ENCODE measurements at regions not wholly inside any gene's neighbourhood (a gene's known extent, or its start where the extent isn't known, plus 50 kb on each side); places are given as distances from the start of the nearest gene placed in this dataset.

DNA sequence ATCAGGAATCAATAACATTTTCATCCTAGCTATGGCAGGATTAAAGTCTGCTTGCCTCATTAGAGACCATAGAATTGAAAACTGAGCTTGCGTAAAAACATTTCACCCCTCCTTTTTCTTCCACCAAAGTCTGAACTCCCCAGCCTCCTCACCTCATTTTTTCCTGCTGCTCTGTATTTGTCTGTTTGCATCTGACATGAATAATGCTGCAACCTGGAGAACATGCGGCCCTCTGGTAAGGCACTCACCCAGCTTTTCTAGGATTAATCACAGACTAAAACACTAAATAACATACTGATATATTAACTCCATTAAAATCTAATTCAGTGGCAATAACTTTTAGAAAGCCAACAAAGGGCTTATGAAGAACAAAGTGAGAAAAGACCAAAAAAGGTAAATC, 677.7 kb upstream of the NRSN1 start:
- no peak for DNase-seq

DNA sequence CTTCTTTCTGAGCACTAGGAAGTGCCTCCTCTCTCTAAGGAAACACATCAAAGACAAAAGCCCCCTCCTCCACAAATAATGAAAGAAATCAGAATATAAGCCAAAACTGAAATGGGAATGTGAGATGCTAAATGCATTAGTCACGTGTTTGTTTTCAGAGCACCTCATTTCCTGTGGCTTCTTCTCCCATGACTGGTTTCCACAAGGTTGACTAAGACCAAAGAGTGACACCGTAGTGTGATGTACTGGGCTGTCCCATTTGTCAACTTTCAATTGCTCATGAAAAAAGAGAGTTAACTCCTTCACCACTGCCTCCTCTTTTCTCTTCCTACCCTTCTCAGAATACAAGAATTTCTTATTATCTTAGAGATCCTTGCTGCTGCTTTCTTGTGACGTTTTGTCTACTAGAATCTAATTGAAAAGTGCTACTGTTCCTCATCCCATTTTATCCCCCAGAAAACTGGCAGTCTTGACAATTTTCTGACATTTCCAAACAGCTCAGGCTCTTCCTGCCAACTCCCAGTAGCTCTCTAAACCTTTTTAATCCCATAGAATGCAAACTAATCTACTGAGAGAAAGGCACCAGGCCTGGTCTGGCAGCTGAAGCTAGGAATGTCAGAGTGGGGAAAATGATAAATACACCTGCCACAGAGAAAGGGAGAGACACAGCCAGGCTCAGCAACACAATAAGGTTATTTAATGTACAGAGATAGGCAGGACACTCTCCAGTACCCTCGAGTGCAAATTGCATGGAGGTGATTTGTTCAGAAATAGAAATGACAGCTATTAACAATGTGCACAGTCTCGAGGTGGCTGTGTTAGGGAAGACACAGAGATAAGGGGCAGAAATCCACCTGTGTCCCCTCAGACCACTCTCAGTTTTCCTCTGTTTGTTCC, 671.7 kb upstream of the NRSN1 start:
- DNase-seq = no peak

GRCh38 chr6:23455754-23456153, 670.3 kb upstream of the NRSN1 start:
- DNase-seq = no peak

- no peak for DNase-seq
Measured at GRCh38 chr6:23456396-23456795, 669.6 kb upstream of the NRSN1 start.

DNA sequence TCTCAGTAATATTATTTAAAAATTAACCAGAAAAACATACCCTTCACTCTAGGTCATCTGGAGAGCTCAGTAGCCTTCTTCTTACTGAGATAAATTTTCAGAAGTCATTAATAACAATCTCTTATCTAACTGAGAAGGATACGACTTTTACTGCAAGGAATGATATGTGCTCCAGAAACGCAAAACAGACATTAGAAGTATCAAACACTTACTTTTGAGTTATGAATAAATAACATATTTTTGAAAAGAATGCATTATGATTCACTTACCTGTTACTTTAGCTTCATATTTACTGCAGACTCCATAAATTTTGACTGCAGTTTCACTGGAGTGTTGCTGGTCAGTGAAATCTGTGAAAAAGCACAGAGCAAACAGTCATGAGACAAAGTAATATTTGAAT, 668.7 kb upstream of the NRSN1 start:
- DNase-seq = no peak

GRCh38 chr6:23465912-23466311, 660.1 kb upstream of the NRSN1 start:
- DNase-seq = no peak

DNA sequence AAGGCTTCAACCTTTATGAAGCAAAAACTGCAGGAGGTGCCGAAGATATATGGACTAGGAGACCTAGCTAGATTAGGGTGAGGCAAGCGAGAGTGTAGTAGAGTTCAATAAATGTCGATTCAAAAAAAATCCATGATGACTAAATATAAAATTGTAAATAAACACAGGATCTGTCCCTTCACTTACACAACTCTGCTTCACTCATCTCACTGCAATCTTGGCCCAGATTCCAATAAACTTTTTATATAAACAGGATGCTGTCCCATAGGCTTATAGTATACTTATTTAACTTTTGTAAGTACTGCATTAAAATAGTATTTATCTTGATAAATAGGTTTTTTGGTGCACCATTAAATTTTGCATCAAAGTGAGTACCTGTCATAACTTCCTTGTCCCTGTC, 648.4 kb upstream of the NRSN1 start:
- no peak for DNase-seq

GRCh38 chr6:23478312-23478711, 647.7 kb upstream of the NRSN1 start:
- no peak for DNase-seq

DNA sequence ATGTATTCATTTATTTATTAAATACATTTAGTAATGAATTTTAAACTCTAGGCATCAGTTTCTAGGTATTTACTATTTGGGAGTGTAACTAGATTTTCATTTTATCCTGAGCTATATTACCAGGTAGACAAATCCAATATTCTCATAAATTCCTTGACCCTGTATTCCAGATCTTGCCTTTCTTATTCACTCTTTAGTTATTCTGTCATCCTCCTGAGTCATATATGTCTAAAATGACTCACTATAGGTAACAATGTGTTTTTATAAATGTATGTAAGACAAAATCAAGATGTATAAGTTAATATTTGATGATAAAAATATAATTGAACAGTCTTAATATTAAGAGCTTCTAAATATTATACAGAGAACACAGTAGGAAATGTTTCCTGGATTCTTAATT, 642.1 kb upstream of the NRSN1 start:
- DNase-seq = no peak

DNA sequence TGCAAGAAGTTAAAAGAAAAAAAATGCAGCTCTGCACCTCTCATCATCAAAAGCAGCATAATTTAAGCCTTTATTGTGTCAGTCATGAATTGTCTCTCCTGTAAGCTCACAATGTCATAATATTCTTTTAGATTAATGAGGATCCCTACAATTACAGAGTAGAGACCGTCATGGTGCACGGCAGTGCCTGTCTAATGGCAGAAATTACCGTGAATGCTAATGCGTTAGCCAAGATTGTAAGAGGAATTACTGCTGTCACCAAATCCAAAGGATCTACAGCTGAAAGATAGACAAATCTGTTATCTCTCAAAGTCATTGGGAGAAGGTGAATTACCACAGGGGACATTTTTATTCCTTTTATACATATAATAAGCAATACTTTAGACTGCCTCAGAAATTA, 631.6 kb upstream of the NRSN1 start:
- no peak for DNase-seq

- DNase-seq = no peak
Measured at GRCh38 chr6:23498013-23498412, 628.0 kb upstream of the NRSN1 start.

GRCh38 chr6:23499549-23499948, 626.5 kb upstream of the NRSN1 start:
- no peak for DNase-seq

DNA sequence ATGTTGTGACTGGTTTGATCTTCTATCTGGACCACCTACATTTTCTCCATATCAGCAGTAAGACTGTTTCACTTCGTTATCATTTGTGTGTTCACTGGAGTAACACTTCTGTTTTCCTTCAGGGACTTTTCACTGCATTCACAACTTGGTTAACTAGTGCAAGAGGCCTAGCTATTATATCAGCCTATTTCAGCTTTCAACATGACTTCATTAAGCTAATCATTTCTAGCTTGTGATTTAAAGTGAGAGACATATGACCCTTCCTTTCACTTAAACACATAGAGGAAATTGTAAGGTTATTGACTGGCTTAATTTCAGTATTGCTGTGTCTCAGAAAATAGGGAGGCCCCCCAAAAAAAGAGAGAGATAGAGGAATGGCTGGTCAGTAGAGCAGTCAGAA, 622.8 kb upstream of the NRSN1 start:
- DNase-seq = no peak

DNA sequence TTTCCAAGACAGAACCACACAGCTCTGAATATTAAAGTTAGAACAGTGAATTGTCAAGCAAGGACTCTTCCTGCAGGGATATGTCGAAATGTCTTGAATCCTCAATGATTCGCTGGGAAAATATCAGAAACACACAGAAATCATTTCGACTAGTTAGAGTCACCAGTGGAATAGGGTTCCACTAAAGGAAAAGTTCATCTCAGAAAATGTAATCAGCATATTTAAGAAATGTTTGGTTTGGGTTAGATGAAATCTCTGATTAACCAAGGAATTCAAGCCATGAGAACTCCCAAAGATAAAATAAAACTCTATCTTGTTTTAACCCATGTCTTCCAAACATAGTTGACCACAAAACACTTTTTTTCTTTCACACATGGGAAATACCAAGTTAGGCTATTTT, 621.0 kb upstream of the NRSN1 start:
- DNase-seq = no peak

- no peak for DNase-seq
Measured at GRCh38 chr6:23510778-23511510, 615.1 kb upstream of the NRSN1 start.

GRCh38 chr6:23511817-23512216, 614.2 kb upstream of the NRSN1 start:
- no peak for DNase-seq

DNA sequence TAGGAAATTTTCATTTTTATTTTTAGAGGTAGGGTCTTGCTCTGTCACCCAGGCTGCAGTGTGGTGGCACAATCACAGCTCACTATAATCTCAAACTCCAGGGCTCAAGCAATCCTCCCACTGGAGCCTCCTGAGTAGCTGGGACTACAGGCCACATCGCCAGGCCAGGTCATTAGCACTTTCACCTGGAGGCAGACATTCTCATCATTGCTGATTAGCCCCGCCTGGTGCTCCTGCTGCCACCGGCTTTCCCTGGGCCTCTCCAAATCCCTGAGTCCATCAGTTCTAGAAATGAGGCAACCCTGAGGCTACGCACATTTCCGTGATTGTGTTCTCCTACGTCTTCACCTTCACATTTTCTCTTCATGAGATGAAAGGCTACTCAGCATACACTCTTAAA, 607.7 kb upstream of the NRSN1 start:
- no peak for DNase-seq

- DNase-seq = no peak
Measured at GRCh38 chr6:23522792-23523547, 603.0 kb upstream of the NRSN1 start.

DNA sequence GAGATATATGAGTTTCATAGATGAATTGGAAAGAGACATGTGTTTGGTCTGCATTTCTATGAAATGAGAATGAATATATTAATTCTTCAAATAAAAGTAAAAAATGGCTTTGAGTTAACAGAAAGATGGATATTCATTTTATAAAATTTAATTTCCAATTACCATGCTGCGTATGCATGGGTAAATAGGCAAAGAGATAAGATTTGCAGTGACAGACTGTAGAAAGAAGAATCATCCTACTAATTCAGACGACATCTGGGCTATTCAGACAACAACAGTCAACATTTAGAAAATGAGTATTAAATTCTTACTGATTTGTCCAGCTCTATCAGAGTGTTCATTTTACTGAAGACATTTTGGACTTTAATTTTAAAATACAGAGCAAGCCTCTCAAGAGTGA, 602.2 kb upstream of the NRSN1 start:
- DNase-seq = no peak

DNA sequence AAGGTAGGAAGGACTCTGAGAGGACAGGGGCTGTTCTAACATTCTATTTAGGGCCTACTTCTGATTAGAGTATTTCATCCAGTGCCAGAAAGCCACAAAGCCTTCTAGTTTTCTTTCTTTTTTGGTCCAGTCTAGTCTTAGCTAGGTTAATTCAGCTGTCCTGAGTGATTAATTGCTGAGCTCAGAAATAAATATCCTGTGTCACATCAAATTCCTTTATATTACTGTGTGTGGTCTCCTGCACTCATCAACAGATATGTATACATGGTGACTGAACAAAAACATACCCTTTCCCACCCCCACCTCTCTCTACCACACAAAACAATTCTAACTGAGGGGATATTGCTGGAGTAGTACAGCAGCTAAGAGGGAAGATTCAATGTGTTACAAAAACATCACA, 601.5 kb upstream of the NRSN1 start:
- no peak for DNase-seq

- no peak for DNase-seq
Measured at GRCh38 chr6:23526526-23526925, 599.5 kb upstream of the NRSN1 start.

DNA sequence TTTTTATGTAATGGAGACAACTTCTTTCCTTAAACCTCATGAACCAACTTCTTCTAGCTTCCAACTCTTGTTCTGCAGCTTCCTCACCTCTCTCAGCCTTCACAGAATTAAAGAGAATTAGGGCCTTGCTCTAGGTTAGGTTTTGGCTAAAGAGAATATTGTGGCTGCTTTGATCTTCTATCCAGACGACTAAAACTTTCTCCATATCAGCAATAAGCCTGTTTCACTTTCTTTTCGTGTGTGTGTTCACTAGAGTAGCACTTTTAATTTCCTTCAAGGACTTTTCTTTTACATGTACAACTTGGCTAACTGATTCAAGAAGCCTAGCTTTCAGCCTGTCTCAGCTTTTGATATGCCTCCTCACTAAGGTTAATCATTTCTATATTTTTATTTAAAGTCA, 596.1 kb upstream of the NRSN1 start:
- no peak for DNase-seq

DNA sequence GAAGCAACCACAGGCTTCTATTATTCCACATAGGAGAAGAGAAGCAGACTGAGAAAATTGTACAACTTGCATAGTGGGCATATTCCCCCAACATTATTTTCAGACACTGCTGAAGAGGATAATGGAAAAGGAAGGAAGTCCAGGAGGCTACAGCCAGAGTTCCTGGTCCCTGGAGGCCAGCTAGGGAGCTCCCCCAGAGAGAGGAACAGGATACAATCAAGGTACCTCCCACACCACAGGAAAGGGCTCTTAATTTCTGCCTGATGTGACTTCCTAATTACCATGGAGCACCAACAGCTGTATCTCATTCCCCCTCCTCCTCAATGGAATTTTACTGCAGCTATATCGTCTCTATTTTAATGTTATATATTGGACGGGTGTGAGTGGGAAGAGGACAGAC, 594.3 kb upstream of the NRSN1 start:
- no peak for DNase-seq

DNA sequence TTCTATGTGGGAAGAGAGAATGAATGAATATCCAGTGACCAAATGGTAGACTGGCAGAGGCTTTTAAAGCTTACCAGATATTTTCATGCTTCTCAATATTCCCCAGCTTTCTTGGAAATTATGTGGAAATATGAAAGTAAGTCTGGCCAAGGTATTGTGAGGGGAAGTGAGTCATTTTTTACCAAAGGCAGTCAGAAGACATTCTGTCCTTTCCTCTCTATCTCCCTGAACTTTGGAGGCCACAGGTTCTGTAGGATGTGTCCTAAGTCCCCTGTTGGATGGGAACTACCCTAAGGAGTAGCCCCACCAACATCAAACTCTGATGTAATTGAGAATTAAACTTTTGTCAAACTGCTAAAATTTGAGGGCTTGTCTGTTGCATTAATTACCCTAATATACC, 593.8 kb upstream of the NRSN1 start:
- DNase-seq = no peak
